Left renal pelvis (tissue), 4 donors: ENCODE measurements at regions not wholly inside any gene's neighbourhood (a gene's known extent, or its start where the extent isn't known, plus 50 kb on each side); places are given as distances from the start of the nearest gene placed in this dataset.
"Not testable (repeated sequence)": the region's sequence is repeated elsewhere in the genome, so short reads cannot be mapped to it uniquely, and the experiment has no call there.

ENCODE experiments used
- DNase-seq, 4 donors: peaks; one replicate each; pipeline ENCODE4 v3.0.0-alpha.2; 2013; ENCODE audit warnings: low read depth in 4 of 4, low spot score in 3 of 4

DNA sequence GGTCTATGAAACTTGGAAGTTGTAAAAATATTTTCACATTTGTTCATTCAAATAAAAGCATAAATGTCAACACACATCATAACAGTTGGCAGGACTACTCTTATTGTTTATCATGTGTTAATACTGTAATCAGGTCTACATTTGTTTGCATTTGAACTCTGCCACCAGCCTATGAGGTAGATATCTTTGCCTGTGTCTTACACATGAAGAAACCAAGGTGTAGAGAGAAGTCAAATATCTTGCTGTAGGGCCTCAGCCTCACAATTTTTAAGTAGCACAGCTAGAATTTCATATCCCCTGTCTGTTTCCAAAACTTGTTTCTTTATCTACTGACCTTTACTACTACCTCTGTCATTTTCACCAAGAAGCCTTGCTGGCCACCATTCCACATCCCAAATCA is 161.9 kb downstream of the ZIC4 start:
- no peak for DNase-seq

GRCh38 chr3:147240581-147240980 is 165.8 kb downstream of the ZIC4 start:
- DNase-seq, result no peak

- no peak for DNase-seq
Measured at GRCh38 chr3:147237991-147238390, 168.4 kb downstream of the ZIC4 start.

DNA sequence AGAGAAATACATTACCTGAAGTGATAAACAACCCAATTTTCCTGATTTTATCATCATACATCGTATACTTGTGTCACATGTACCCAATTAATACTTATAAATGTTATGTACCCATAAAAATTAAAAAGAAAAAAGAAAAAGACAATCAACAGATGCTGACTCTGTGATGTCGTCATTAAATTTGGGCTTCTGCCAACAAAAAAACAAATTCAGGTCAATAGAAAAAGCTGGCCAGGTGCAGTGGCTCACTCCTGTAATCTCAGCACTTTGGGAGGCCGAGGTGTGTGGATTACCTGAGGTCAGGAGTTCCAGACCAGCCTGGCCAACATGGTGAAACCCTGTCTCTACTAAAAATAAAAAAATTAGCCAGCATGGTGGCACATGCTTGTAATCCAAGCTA is 174.4 kb downstream of the ZIC4 start:
- not testable (repeated sequence) for DNase-seq

DNA sequence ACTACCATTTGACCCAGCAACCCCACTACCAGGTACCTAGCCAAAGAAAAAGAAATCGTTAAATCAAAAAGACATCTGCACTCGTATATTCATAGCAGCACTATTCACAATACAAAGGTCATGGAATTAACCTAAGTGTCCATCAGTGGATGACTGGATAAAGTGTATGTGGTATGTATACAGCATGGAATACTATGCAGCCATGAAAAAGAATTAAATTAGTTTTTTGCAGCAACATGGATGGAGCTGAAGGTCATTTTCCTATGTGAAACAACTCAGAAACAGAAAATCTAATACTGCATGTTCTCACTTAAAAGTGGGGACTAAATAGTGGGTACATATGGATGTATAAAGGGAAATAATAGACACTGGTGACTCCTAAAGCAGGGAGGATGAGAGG is 175.2 kb downstream of the ZIC4 start:
- no peak for DNase-seq

DNA sequence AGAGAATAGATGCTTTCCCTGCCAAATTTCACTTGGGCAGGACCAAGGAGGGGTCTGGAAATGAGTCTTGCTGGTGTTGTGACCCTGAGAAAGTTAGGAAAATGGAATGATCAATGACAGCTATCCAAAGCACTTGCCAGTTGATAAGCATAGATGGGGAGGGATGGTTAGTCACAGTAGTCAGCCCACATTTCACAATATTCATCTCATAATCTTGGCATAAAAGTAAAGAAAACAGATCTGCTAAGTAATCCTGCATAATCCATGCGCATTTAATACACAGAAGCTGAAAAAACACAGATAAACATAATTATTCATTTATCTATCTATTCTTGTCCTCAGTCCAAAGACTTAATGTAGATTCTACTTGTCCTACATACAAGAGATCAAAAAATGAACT is 184.1 kb downstream of the ZIC4 start:
- DNase-seq, result no peak

- DNase-seq, result no peak
Measured at GRCh38 chr3:147218965-147219364, 187.4 kb downstream of the ZIC4 start.

DNA sequence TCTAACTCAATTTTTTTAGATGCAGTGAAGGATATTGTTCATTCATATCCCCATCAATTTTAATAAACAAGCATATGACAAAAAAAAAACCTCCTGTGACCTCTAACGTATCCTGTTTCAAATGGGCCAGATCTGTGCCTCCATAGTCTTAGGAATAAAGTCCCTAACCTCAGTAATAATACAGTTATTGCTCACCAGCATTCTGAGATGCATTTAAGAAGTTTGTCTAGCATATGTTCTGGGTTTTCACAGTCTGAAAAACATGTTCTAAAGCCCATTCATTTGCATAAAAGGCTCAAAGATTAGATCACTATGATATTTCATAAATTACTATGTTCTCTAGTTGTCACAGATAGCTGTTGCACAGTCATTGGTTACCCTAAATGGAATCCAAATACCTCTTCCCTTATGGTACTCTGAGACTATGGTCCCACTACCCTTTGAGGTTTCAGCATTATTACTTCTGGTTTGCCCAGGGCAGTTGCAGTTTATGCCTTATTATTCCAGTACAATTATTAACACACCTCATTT is 190.1 kb downstream of the ZIC4 start:
- no peak for DNase-seq

DNA sequence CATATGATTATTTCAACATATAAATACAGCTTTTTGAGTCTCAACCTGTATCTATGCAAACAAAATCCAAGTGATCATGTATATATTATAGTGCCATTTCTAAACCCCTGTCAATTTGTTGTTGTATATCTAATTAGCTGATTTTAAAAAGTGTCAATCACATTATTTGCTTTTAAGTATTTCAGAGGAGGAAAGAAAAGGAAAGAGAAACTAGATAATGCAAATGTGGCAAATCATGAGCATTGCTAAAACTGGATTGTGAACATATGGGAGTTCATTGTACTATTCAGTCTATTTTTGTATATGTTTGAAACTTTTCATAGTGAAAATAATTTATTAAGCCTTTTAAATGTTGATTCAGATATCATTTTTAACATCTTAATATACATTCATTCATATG is 190.7 kb downstream of the ZIC4 start:
- DNase-seq, result no peak

DNA sequence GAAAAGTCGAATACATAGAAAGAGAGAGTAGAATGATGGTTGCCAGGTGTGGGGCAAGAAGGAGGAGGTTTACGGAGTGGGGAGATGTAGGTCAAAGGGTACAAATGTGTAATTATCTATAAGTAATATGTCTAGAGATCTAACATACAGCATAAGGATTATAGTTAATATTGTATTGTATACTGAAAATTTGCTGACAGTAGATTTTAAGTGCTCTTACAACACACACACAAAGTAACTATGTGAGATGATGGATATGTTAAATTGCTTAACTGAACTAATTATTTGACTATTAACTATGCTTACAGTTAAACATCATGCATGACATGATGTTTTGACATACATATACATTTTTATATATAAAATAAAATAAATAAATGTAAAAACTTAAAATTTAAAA is 192.7 kb downstream of the ZIC4 start:
- no peak for DNase-seq

DNA sequence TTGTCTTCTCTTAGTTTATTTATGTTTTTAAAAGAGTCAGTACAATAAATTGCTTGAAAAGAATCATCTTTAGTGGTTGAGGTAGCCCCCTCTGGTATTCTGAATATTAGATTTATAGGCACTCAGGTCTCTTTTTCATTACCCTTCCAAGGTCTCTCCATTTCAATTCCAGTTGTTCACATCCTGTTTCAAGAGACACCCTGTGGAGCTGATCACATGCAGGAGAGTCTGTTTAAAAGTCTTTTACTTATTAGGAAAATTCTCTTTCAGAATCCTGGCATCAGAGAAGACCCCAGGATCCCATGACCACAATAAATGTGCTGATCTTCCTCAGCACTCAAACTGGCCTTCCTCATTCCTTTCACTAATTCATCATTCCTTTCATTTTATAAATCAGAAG is 195.7 kb downstream of the ZIC4 start:
- no peak for DNase-seq

GRCh38 chr3:147201086-147201485 is 205.3 kb downstream of the ZIC4 start:
- DNase-seq, result no peak

DNA sequence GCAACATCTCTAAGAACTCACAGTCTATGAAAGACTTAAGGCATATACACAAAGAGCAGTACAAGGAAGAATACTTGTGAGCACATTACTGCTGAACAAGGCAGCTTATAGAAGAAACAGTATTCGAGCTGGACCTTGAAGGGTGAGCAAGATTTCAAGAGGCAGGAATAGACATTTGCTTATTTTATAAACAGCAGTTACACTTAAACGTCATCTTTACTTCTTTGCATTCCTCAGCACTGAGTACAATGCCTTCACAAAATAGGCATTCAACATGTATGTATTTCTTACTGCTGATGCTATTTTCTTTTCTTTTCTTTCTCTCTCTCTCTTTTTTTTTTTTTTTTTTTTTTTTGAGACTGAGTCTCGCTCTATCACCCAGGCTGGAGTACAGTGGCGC is 205.8 kb downstream of the ZIC4 start:
- DNase-seq, result no peak

- DNase-seq, result no peak
Measured at GRCh38 chr3:147197739-147198138, 208.6 kb downstream of the ZIC4 start.

GRCh38 chr3:147195887-147196286 is 210.5 kb downstream of the ZIC4 start:
- no peak for DNase-seq

GRCh38 chr3:147191795-147192385 is 214.5 kb downstream of the ZIC4 start:
- peak; percentile 5 to 27 (median 18) for DNase-seq

DNA sequence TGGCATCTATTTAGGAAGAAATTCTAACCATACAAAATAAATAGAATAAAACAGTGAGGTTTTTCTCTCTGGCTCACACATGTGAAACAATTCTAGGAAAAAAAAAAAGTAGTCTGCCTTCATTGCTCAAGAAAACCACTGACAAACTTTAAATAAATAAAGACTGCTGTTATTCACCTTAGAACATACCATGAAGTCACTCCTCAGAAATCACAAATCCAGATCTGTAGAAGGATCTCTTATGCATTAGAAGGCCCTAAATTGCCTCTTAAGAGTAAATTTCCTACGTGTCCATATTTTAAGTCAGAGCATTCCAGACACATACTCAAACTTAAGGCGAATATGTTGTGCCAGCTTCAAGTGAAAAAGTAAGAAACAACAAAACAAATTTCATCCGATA is 217.3 kb downstream of the ZIC4 start:
- no peak for DNase-seq

DNA sequence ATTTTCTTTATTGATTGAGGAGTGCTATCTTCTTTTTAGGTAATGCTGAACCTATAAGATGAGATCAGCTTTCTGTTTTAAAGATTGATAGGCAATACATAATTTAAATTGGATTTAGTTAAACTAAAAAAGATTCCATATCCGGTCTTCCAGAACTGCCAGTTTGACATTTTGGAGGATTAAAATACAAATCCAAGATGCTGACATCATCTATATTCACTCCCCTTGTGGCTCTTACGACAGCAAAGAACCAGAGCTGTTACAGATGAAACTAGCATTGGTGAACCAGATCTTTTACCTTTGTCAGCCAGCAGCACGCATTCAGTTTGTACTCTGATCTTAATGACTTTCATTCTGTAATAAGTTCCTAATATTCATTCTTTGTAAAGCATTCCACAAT is 218.7 kb downstream of the ZIC4 start:
- no peak for DNase-seq

DNA sequence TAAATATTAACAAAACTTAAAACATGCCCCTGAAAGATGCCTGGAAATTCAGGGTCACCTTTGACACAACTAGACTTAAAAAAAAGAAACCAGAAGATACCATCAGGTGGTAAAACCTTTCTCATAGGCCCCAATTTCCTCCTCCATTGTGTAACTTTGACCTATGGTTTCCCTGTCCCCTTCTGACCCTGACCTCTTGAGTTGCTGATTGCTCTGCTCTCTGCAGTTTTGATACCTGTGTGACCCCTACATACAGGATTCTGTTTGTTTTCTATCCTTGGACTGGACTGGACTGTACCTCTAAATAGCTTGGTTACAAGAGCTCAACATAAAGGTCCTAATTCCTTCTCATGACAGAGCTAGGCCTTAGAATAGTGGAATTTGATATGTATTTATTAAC is 220.6 kb downstream of the ZIC4 start:
- no peak for DNase-seq

GRCh38 chr3:147184794-147185193 is 221.5 kb downstream of the ZIC4 start:
- DNase-seq, result no peak

GRCh38 chr3:147173257-147173656 is 233.1 kb downstream of the ZIC4 start:
- no peak for DNase-seq

GRCh38 chr3:147162743-147163142 is 243.6 kb downstream of the ZIC4 start:
- no peak for DNase-seq

DNA sequence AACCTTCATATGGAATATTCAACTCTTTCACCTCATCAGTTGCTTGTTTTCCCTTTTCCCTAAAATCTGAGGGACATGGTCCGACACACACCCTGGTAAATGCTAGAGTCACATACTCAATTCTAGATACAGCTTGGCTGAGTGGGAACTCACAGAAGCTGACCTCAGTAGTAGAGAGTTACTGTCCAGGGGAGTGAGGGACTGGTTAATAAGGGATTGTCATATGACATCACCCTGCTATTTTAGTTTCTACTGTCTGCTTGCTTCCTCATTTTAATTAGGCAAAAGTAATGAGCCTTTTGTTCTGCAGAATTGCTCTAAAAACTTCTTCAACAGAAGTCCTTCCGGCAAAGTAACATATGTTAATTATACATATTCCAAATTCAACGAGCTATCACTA is 244.5 kb downstream of the ZIC4 start:
- no peak for DNase-seq
